ENCODE measurements at regions not wholly inside any gene's neighbourhood (a gene's known extent, or its start where the extent isn't known, plus 50 kb on each side); places are given as distances from the start of the nearest gene placed in this dataset.

DNA sequence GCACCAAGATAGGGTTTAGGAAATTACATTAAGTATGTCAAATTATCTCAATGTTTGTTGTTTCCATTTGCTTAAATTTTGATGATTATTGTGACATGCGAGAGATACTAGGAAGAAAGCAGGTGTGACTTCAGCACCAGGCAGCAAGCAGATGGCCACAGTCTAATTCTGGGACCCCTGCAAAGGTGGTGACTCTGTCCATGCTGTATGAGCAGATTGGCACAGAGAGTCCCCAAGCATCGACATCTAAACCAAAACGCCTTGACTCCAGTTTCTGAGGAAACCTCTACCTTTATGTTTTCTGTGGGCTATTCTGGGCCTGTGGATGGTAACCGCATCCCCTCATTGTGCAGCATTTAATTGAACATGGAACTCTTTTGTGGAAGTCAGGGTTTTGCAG lies 670.1 kb upstream of the TMEM132C start (continued):
- TF ChIP-seq RNF2 (IDR thresholded peaks at IDR 0.05; ENCODE audit: borderline replicate concordance, low read depth, low read length, missing control alignments, poor library complexity, severe bottlenecking) (no peak), SP1 (IDR thresholded peaks at IDR 0.05; ENCODE audit: low read depth, low read length) (no peak)
